GM19372 (cell line): ENCODE measurements at regions not wholly inside any gene's neighbourhood (a gene's known extent, or its start where the extent isn't known, plus 50 kb on each side); places are given as distances from the start of the nearest gene placed in this dataset.
"Not testable (repeated sequence)": the region's sequence is repeated elsewhere in the genome, so short reads cannot be mapped to it uniquely, and the experiment has no call there.

Source experiments
- ATAC-seq: cut with Tn5 transposase; IDR thresholded peaks from one replicate; pipeline ENCODE4 v1.9.1; 2021; ENCODE audit warnings: mild to moderate bottlenecking, low read depth, moderate library complexity; ENCODE audit not compliant: unreplicated experiment

GRCh38 chr7:67463316-67463715 lies 466.7 kb downstream of the TYW1 start:
- no peak for ATAC-seq

- no peak for ATAC-seq
Measured at GRCh38 chr7:67463983-67464382, 467.4 kb downstream of the TYW1 start.

GRCh38 chr7:67466109-67466508 lies 469.5 kb downstream of the TYW1 start:
- no peak for ATAC-seq

GRCh38 chr7:67470256-67470751 lies 473.7 kb downstream of the TYW1 start:
- ATAC-seq = no peak

- no peak for ATAC-seq
Measured at GRCh38 chr7:67475293-67475692, 478.7 kb downstream of the TYW1 start.

- ATAC-seq = no peak
Measured at GRCh38 chr7:67478066-67478465, 481.4 kb downstream of the TYW1 start.

GRCh38 chr7:67484244-67484751 lies 487.7 kb downstream of the TYW1 start:
- ATAC-seq = no peak

- no peak for ATAC-seq
Measured at GRCh38 chr7:67486401-67486800, 489.8 kb downstream of the TYW1 start.

GRCh38 chr7:67487316-67487715 lies 490.7 kb downstream of the TYW1 start:
- no peak for ATAC-seq

GRCh38 chr7:67489881-67490280 lies 493.2 kb downstream of the TYW1 start:
- no peak for ATAC-seq

- no peak for ATAC-seq
Measured at GRCh38 chr7:67493366-67493765, 496.7 kb downstream of the TYW1 start.

GRCh38 chr7:67496589-67496988 lies 500.0 kb downstream of the TYW1 start:
- no peak for ATAC-seq

- not testable (repeated sequence) for ATAC-seq
Measured at GRCh38 chr7:67497914-67498313, 501.3 kb downstream of the TYW1 start.

GRCh38 chr7:67502929-67503328 lies 506.3 kb downstream of the TYW1 start:
- no peak for ATAC-seq

- no peak for ATAC-seq
Measured at GRCh38 chr7:67505449-67505848, 508.8 kb downstream of the TYW1 start.

- ATAC-seq = no peak
Measured at GRCh38 chr7:67512481-67512880, 515.8 kb downstream of the TYW1 start.

GRCh38 chr7:67518580-67518979 lies 521.9 kb downstream of the TYW1 start:
- no peak for ATAC-seq

- no peak for ATAC-seq
Measured at GRCh38 chr7:67519171-67519570, 522.5 kb downstream of the TYW1 start.

GRCh38 chr7:67522504-67522903 lies 525.9 kb downstream of the TYW1 start:
- ATAC-seq = no peak

- no peak for ATAC-seq
Measured at GRCh38 chr7:67523713-67524112, 527.1 kb downstream of the TYW1 start.

GRCh38 chr7:67525588-67525987 lies 529.0 kb downstream of the TYW1 start:
- no peak for ATAC-seq

GRCh38 chr7:67535241-67535989 lies 538.8 kb downstream of the TYW1 start:
- ATAC-seq = no peak
